ENCODE measurements at regions not wholly inside any gene's neighbourhood (a gene's known extent, or its start where the extent isn't known, plus 50 kb on each side); places are given as distances from the start of the nearest gene placed in this dataset.

DNA sequence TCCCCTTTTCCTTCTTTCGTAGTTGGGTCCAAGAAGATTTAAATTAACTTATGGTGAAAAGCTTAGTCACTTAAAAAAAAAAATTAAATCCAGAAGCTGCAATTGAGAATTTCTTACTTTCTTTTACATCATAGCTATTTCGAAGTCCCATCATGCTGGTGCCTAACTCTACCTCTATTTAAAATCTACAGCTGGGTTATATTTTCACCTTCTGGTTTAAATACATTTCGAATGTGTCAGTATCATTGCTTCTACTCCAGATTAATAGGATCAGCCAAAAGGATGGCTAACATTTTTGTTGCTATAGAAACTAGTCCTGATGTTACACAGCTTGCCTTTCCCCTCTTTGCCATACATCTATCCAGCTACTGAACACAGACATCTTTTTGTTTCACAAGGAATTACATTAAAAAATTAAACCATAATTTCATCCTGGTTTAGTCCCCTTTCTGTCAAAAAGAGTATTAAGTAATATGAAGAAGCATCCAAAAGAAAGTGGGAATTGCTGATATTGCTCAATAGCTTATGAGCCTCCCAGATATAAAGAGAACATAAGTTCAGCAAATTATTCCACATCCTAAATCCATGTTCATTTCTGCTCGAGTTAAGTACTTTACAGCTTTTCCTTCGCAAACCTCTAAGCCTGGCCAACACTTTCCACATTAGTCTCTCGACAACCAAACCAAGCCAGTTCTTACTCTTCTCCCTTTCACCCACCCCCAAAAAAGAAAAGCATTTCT, 396.7 kb upstream of the DAB1 start:
- H3K4me1 Mint-ChIP-seq (ENCODE audit: low read depth), result no peaks in the 10 kb centered on the region
- no peak for DNase-seq (ENCODE audit: low spot score)
- no peaks in the 10 kb centered on the region for H3K36me3 Mint-ChIP-seq (ENCODE audit: low read depth)

DNA sequence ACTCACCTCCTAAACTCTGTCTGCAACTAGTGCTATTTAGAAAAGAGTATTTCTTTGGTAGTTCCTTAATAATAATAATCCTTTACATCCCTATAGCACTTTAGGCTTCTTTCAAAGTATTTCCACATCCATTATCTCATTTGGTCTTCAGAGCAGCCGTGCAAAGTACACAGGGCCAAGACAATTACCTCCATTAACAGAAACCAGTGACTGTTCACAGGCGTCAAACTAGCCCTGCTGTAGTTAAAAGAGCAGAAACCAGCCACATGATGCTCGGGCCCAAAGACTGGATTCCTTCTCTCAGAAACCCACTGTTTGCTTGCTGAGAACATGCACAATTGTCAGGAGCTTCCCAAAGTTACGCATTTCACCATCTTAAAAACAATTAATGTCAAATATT, 396.0 kb upstream of the DAB1 start:
- Mint-ChIP-seq H3K27me3 (ENCODE audit: low read depth) (peaks cover 13% of the 10 kb centered on the region), H3K36me3 (ENCODE audit: low read depth) (no peaks in the 10 kb centered on the region), H3K4me3 (ENCODE audit: unreplicated experiment) (no peak overlapping the region), H3K4me1 (ENCODE audit: low read depth) (no peaks in the 10 kb centered on the region), H3K9me3 (ENCODE audit: low read depth) (no peaks in the 10 kb centered on the region), H3K27ac (ENCODE audit: unreplicated experiment) (no peak overlapping the region)
- TF ChIP-seq, protein P1, sequence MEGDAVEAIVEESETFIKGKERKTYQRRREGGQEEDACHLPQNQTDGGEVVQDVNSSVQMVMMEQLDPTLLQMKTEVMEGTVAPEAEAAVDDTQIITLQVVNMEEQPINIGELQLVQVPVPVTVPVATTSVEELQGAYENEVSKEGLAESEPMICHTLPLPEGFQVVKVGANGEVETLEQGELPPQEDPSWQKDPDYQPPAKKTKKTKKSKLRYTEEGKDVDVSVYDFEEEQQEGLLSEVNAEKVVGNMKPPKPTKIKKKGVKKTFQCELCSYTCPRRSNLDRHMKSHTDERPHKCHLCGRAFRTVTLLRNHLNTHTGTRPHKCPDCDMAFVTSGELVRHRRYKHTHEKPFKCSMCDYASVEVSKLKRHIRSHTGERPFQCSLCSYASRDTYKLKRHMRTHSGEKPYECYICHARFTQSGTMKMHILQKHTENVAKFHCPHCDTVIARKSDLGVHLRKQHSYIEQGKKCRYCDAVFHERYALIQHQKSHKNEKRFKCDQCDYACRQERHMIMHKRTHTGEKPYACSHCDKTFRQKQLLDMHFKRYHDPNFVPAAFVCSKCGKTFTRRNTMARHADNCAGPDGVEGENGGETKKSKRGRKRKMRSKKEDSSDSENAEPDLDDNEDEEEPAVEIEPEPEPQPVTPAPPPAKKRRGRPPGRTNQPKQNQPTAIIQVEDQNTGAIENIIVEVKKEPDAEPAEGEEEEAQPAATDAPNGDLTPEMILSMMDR (IDR thresholded peaks at IDR 0.05), result no peak
- no peak for DNase-seq (ENCODE audit: low spot score)

More for the DNA sequence above, 396.7 kb upstream of the DAB1 start:
- Mint-ChIP-seq H3K27me3 (ENCODE audit: low read depth) (peaks cover 13% of the 10 kb centered on the region), H3K9me3 (ENCODE audit: low read depth) (no peaks in the 10 kb centered on the region), H3K4me3 (ENCODE audit: unreplicated experiment) (no peak overlapping the region), H3K27ac (ENCODE audit: unreplicated experiment) (no peak overlapping the region)
- TF ChIP-seq, protein P1 (IDR thresholded peaks at IDR 0.05), result no peak

DNA sequence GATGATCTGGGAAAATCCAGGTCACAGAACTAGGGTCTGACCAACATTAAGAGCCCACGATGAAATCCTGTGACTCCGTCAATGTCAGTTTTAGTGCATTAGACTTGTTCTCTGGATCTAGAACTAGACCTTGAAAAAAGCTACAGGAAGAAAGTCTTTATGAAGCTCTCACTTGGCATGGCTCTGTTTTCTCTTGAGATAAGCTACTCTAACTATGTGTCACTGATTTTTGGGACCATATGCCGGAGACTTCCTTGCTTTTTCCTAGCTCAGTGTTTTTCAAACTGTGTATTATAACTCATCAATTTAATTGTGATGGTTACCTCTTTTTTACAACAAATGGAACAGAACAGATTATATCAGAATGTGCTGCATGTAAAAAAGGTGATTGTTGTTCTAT, 379.7 kb upstream of the DAB1 start:
- no peak for DNase-seq (ENCODE audit: low spot score)
- Mint-ChIP-seq H3K9me3 (ENCODE audit: low read depth) (no peaks in the 10 kb centered on the region), H3K4me3 (ENCODE audit: unreplicated experiment) (no peak overlapping the region), H3K27ac (ENCODE audit: unreplicated experiment) (no peak overlapping the region), H3K27me3 (ENCODE audit: low read depth) (peaks cover 14% of the 10 kb centered on the region), H3K4me1 (ENCODE audit: low read depth) (no peaks in the 10 kb centered on the region), H3K36me3 (ENCODE audit: low read depth) (no peaks in the 10 kb centered on the region)
- TF ChIP-seq, protein P1 (IDR thresholded peaks at IDR 0.05), result no peak

DNA sequence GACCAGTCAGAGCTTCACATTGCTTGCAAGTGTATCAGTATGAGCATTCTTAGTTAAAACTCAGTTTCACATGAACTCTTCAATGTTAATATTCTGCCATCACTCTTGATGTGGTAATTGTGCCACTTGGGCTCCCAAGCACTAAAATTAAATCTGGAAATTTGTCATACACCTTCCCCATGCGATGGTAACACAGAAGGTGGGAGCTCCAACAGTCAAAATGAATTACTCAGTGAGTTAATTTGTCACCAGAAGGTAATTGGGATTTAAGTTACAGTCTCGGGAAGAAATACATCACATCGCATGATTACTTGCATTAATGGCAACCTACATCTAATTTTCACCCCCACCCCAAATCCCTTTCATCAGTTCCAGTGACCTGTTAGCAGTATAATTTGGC, 376.5 kb upstream of the DAB1 start:
- no peaks in the 10 kb centered on the region for H3K9me3 Mint-ChIP-seq (ENCODE audit: low read depth)
- no peak for DNase-seq (ENCODE audit: low spot score)
- H3K4me1 Mint-ChIP-seq (ENCODE audit: low read depth), result no peaks in the 10 kb centered on the region
- H3K4me3 Mint-ChIP-seq (ENCODE audit: unreplicated experiment), result no peak overlapping the region
- H3K36me3 Mint-ChIP-seq (ENCODE audit: low read depth), result no peaks in the 10 kb centered on the region
- H3K27ac Mint-ChIP-seq (ENCODE audit: unreplicated experiment), result no peak overlapping the region
- peaks cover 4% of the 10 kb centered on the region for H3K27me3 Mint-ChIP-seq (ENCODE audit: low read depth)
- TF ChIP-seq, protein P1 (IDR thresholded peaks at IDR 0.05), result no peak

DNA sequence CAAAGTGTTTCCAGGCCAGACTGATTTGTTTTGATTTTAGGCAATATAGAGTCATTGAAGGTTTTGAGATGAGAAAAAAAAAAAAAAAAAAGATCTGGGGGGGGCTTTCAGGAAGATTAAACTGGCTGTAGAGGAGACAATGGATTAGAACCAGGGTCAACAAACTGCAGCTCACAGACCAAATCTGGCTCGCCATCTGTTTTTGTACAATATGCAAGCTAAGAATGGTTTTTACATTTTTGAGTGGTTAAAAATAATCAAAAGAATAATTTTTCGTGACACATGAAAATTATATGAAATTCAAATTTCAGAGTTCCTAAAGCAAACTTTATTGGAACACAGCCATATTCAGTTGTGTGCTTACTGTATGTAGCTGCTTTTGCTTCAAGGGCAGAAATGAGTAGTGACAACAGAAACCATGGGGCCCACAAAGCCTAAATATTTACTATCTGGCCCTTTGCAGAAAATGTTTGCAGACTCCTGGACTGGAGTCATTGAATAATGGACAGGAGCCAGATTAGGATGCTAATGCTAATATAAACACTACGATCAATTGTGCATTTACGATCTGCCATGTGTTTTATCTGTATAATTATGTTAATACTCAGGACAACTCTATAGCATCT, 375.7 kb upstream of the DAB1 start:
- H3K9me3 Mint-ChIP-seq (ENCODE audit: low read depth), result no peaks in the 10 kb centered on the region
- H3K27me3 Mint-ChIP-seq (ENCODE audit: low read depth), result peaks cover 4% of the 10 kb centered on the region
- H3K36me3 Mint-ChIP-seq (ENCODE audit: low read depth), result no peaks in the 10 kb centered on the region
- TF ChIP-seq, protein P1 (IDR thresholded peaks at IDR 0.05), result no peak
- no peak for DNase-seq (ENCODE audit: low spot score)
- H3K4me1 Mint-ChIP-seq (ENCODE audit: low read depth), result no peaks in the 10 kb centered on the region
- H3K27ac Mint-ChIP-seq (ENCODE audit: unreplicated experiment), result no peak overlapping the region
- H3K4me3 Mint-ChIP-seq (ENCODE audit: unreplicated experiment), result no peak overlapping the region

Measured in chondrocyte (in vitro differentiated cells).